Muscle of back (tissue), 3 donors: ENCODE measurements at regions not wholly inside any gene's neighbourhood (a gene's known extent, or its start where the extent isn't known, plus 50 kb on each side); places are given as distances from the start of the nearest gene placed in this dataset.
"Not testable (repeated sequence)": the region's sequence is repeated elsewhere in the genome, so short reads cannot be mapped to it uniquely, and the experiment has no call there.

ENCODE experiments used
- DNase-seq, 3 donors: peaks; one replicate each; pipeline versions ENCODE4 v3.0.0 to v3.0.0-alpha.2; 2013

GRCh38 chrX:122188751-122189150 is 995.3 kb upstream of the GRIA3 start:
- DNase-seq: no peak

- no peak for DNase-seq
Observed at GRCh38 chrX:122196343-122196742, 987.7 kb upstream of the GRIA3 start.

GRCh38 chrX:122203399-122203798 is 980.7 kb upstream of the GRIA3 start:
- no peak for DNase-seq

GRCh38 chrX:122218666-122219065 is 965.4 kb upstream of the GRIA3 start:
- no peak for DNase-seq

GRCh38 chrX:122219226-122219625 is 964.9 kb upstream of the GRIA3 start:
- no peak for DNase-seq

- no peak for DNase-seq
Observed at GRCh38 chrX:122219735-122220134, 964.3 kb upstream of the GRIA3 start.

- no peak for DNase-seq
Observed at GRCh38 chrX:122220644-122221373, 963.3 kb upstream of the GRIA3 start.

GRCh38 chrX:122221810-122222209 is 962.3 kb upstream of the GRIA3 start:
- DNase-seq: not testable (repeated sequence)

- not testable (repeated sequence) for DNase-seq
Observed at GRCh38 chrX:122224137-122224536, 959.9 kb upstream of the GRIA3 start.

- DNase-seq: no peak
Observed at GRCh38 chrX:122238801-122239200, 945.3 kb upstream of the GRIA3 start.

GRCh38 chrX:122241959-122242358 is 942.1 kb upstream of the GRIA3 start:
- no peak for DNase-seq

- peak in 1 of 3 donors; percentile 0 for DNase-seq
Observed at GRCh38 chrX:122244080-122244479, 940.0 kb upstream of the GRIA3 start.

- DNase-seq: no peak
Observed at GRCh38 chrX:122245175-122245574, 938.9 kb upstream of the GRIA3 start.

- no peak for DNase-seq
Observed at GRCh38 chrX:122245943-122246342, 938.1 kb upstream of the GRIA3 start.

- DNase-seq: no peak
Observed at GRCh38 chrX:122246937-122247336, 937.1 kb upstream of the GRIA3 start.

- DNase-seq: peak in 1 of 3 donors; percentile 4
Observed at GRCh38 chrX:122248681-122249080, 935.4 kb upstream of the GRIA3 start.

GRCh38 chrX:122252454-122252853 is 931.6 kb upstream of the GRIA3 start:
- no peak for DNase-seq

GRCh38 chrX:122268353-122268752 is 915.7 kb upstream of the GRIA3 start:
- DNase-seq: no peak

GRCh38 chrX:122269243-122269781 is 914.8 kb upstream of the GRIA3 start:
- peak in 1 of 3 donors; percentile 19 for DNase-seq

- DNase-seq: no peak
Observed at GRCh38 chrX:122270809-122271494, 913.1 kb upstream of the GRIA3 start.

- DNase-seq: no peak
Observed at GRCh38 chrX:122272011-122272410, 912.1 kb upstream of the GRIA3 start.

- DNase-seq: no peak
Observed at GRCh38 chrX:122279746-122280145, 904.3 kb upstream of the GRIA3 start.

- DNase-seq: not testable (repeated sequence)
Observed at GRCh38 chrX:122299822-122300221, 884.3 kb upstream of the GRIA3 start.
